DND-41 (cell line): ENCODE measurements at regions not wholly inside any gene's neighbourhood (a gene's known extent, or its start where the extent isn't known, plus 50 kb on each side); places are given as distances from the start of the nearest gene placed in this dataset.

Source experiments
- CTCF ChIP-seq: IDR thresholded peaks from 2 replicates; pipeline ENCODE4 v1.5.1; 2012; ENCODE audit warnings: borderline replicate concordance, low read length, moderate library complexity, mild to moderate bottlenecking; ENCODE audit not compliant: poor library complexity, severe bottlenecking; ENCODE audit errors: extremely low read depth
- EZH2 ChIP-seq: IDR thresholded peaks from 3 replicates; pipeline ENCODE4 v1.6.1; 2012; ENCODE audit warnings: borderline replicate concordance, low read depth, mild to moderate bottlenecking, moderate library complexity, low read length, inconsistent platforms; ENCODE audit not compliant: severe bottlenecking

- TF ChIP-seq CTCF, result no peak
- no peak for TF ChIP-seq EZH2
Observed at GRCh38 chr1:67609577-67610341, 75.2 kb upstream of the GADD45A start.
